ENCODE measurements at regions not wholly inside any gene's neighbourhood (a gene's known extent, or its start where the extent isn't known, plus 50 kb on each side); places are given as distances from the start of the nearest gene placed in this dataset.

GRCh38 chr14:61847861-61848260 is 85.6 kb downstream of the SNAPC1 start:
- TF ChIP-seq CTCF (IDR thresholded peaks at IDR 0.05): no peak
- H3K36me3 Mint-ChIP-seq (ENCODE audit: low read depth): peaks cover 6% of the 10 kb centered on the region
- H3K4me1 Mint-ChIP-seq (ENCODE audit: low read depth): no peaks in the 10 kb centered on the region
- peaks cover 1% of the 10 kb centered on the region for H3K27me3 Mint-ChIP-seq (ENCODE audit: low read depth)
- no peak overlapping the region for H3K27ac Mint-ChIP-seq (ENCODE audit: unreplicated experiment)
- H3K9me3 Mint-ChIP-seq (ENCODE audit: low read depth): peaks cover 18% of the 10 kb centered on the region
- DNase-seq (ENCODE audit: low spot score): no peak
- no peak overlapping the region for H3K4me3 Mint-ChIP-seq (ENCODE audit: unreplicated experiment)

GRCh38 chr14:61854898-61855297 is 92.7 kb downstream of the SNAPC1 start:
- H3K4me3 Mint-ChIP-seq (ENCODE audit: unreplicated experiment): no peak overlapping the region
- no peak overlapping the region for H3K27ac Mint-ChIP-seq (ENCODE audit: unreplicated experiment)
- H3K9me3 Mint-ChIP-seq (ENCODE audit: low read depth): peaks cover 8% of the 10 kb centered on the region
- peaks cover 5% of the 10 kb centered on the region for H3K36me3 Mint-ChIP-seq (ENCODE audit: low read depth)
- H3K4me1 Mint-ChIP-seq (ENCODE audit: low read depth): no peaks in the 10 kb centered on the region
- H3K27me3 Mint-ChIP-seq (ENCODE audit: low read depth): peaks cover 5% of the 10 kb centered on the region
- DNase-seq (ENCODE audit: low spot score): no peak
- TF ChIP-seq CTCF (IDR thresholded peaks at IDR 0.05): no peak

GRCh38 chr14:61860294-61860918 is 98.2 kb downstream of the SNAPC1 start:
- Mint-ChIP-seq H3K27ac (ENCODE audit: unreplicated experiment) (no peak overlapping the region), H3K36me3 (ENCODE audit: low read depth) (peaks cover 2% of the 10 kb centered on the region), H3K9me3 (ENCODE audit: low read depth) (peaks cover 9% of the 10 kb centered on the region), H3K4me3 (ENCODE audit: unreplicated experiment) (no peak overlapping the region), H3K4me1 (ENCODE audit: low read depth) (peaks cover 13% of the 10 kb centered on the region), H3K27me3 (ENCODE audit: low read depth) (peaks cover 2% of the 10 kb centered on the region)
- no peak for DNase-seq (ENCODE audit: low spot score)
- TF ChIP-seq CTCF (IDR thresholded peaks at IDR 0.05): peak; percentile 78

GRCh38 chr14:61861320-61861865 is 99.2 kb downstream of the SNAPC1 start:
- Mint-ChIP-seq H3K9me3 (ENCODE audit: low read depth) (peaks cover 9% of the 10 kb centered on the region), H3K4me1 (ENCODE audit: low read depth) (peaks cover 13% of the 10 kb centered on the region), H3K27ac (ENCODE audit: unreplicated experiment) (no peak overlapping the region), H3K36me3 (ENCODE audit: low read depth) (peaks cover 2% of the 10 kb centered on the region), H3K27me3 (ENCODE audit: low read depth) (no peaks in the 10 kb centered on the region), H3K4me3 (ENCODE audit: unreplicated experiment) (no peak overlapping the region)
- no peak for TF ChIP-seq CTCF (IDR thresholded peaks at IDR 0.05)
- DNase-seq (ENCODE audit: low spot score): no peak

- H3K9me3 Mint-ChIP-seq (ENCODE audit: low read depth): peaks cover 15% of the 10 kb centered on the region
- no peak for TF ChIP-seq CTCF (IDR thresholded peaks at IDR 0.05)
- H3K36me3 Mint-ChIP-seq (ENCODE audit: low read depth): no peaks in the 10 kb centered on the region
- no peak for DNase-seq (ENCODE audit: low spot score)
- H3K4me1 Mint-ChIP-seq (ENCODE audit: low read depth): peaks cover 13% of the 10 kb centered on the region
- H3K4me3 Mint-ChIP-seq (ENCODE audit: unreplicated experiment): no peak overlapping the region
- no peaks in the 10 kb centered on the region for H3K27me3 Mint-ChIP-seq (ENCODE audit: low read depth)
- H3K27ac Mint-ChIP-seq (ENCODE audit: unreplicated experiment): no peak overlapping the region
These were observed 102.2 kb downstream of the SNAPC1 start for GRCh38 chr14:61864329-61864898.

Data from chondrocyte (in vitro differentiated cells).